PC-3 (cell line): ENCODE measurements at regions not wholly inside any gene's neighbourhood (a gene's known extent, or its start where the extent isn't known, plus 50 kb on each side); places are given as distances from the start of the nearest gene placed in this dataset.

ENCODE experiments used
- ATAC-seq: fragments of 200-7000 bp; cut with Tn5 transposase; 2 replicates; pipeline ENCODE4 v1.9.1; 2020; ENCODE audit warnings: mild to moderate bottlenecking, moderate library complexity
- BruUV-seq: library from RNA; stranded (reverse); fragments of 400-500 nt; replicated peaks from 2 replicates; lab custom pipeline; 2021; lab: Mats Ljungman, UMichigan
- CTCF ChIA-PET: fragments of 300-600 bp; sonication (Branson Sonifier 250); formaldehyde crosslinking; loops from one replicate; lab custom pipeline; 2022; ENCODE audit warnings: antibody characterized with exemption; lab: Charles Lee
- POLR2A ChIA-PET: fragments of 300-600 bp; sonication (Branson Sonifier 250); formaldehyde crosslinking; loops from one replicate; lab custom pipeline; 2022; ENCODE audit warnings: antibody characterized with exemption; ENCODE audit not compliant: unreplicated experiment; lab: Charles Lee
- DNase-seq: peaks from one replicate; pipeline ENCODE4 v3.0.0-alpha.2; 2015
- H2AFZ ChIP-seq: fragments of 300-600 bp; sonication (generic); 2 replicates; pipeline ENCODE4 v1.6.0; 2016; ENCODE audit warnings: antibody characterized with exemption, low read length
- H3F3A ChIP-seq: fragments of 300-600 bp; sonication (generic); one replicate; pipeline ENCODE4 v1.6.0; 2017; ENCODE audit warnings: antibody characterized with exemption, low read length, control low read depth, mild to moderate bottlenecking; ENCODE audit not compliant: unreplicated experiment
- H3K27ac ChIP-seq: fragments of 300-600 bp; sonication (generic); 2 replicates; pipeline ENCODE4 v1.5.1; 2016; ENCODE audit warnings: mild to moderate bottlenecking, low read length
- H3K27me3 ChIP-seq: fragments of 300-600 bp; sonication (generic); 2 replicates; pipeline ENCODE4 v1.6.1; 2016; ENCODE audit warnings: low read length, mixed read lengths
- H3K36me3 ChIP-seq: fragments of 300-600 bp; sonication (generic); 2 replicates; pipeline ENCODE4 v1.6.1; 2016; ENCODE audit warnings: low read depth, mixed run types, low read length, mixed read lengths
- H3K4me1 ChIP-seq: fragments of 300-600 bp; sonication (generic); 2 replicates; pipeline ENCODE4 v1.5.1; 2016; ENCODE audit warnings: low read length; ENCODE audit not compliant: insufficient read depth
- H3K4me2 ChIP-seq: fragments of 300-600 bp; sonication (generic); 2 replicates; pipeline ENCODE4 v1.6.0; 2016; ENCODE audit warnings: low read length
- H3K4me3 ChIP-seq: fragments of 300-600 bp; sonication (generic); 2 replicates; pipeline ENCODE4 v1.5.1; 2016; ENCODE audit warnings: mild to moderate bottlenecking, low read length, mixed read lengths
- H3K79me2 ChIP-seq: fragments of 300-600 bp; sonication (generic); 2 replicates; pipeline ENCODE4 v1.6.1; 2017; ENCODE audit warnings: low read length, mixed read lengths
- H3K9ac ChIP-seq: fragments of 300-600 bp; sonication (generic); 2 replicates; pipeline ENCODE4 v1.6.0; 2016; ENCODE audit warnings: mild to moderate bottlenecking, low read length
- H3K9me2 ChIP-seq: fragments of 300-600 bp; sonication (generic); replicated peaks from 2 replicates; pipeline ENCODE4 v1.6.1; 2016; ENCODE audit warnings: mixed run types, low read length, mixed read lengths
- H3K9me3 ChIP-seq: fragments of 300-600 bp; sonication (generic); 2 replicates; pipeline ENCODE4 v1.6.1; 2016; ENCODE audit warnings: low read length, mixed read lengths
- H4K20me1 ChIP-seq: fragments of 300-600 bp; sonication (generic); 2 replicates; pipeline ENCODE4 v1.6.1; 2016; ENCODE audit warnings: low read length, mixed read lengths
- EZH2 ChIP-seq: fragments of 300-600 bp; sonication (generic); IDR thresholded peaks from one replicate; pipeline ENCODE4 v1.6.1; 2017; ENCODE audit warnings: antibody characterized with exemption, mild to moderate bottlenecking, low read length; ENCODE audit not compliant: unreplicated experiment
- EZH2phosphoT487 ChIP-seq: fragments of 300-600 bp; sonication (generic); IDR thresholded peaks from 2 replicates; pipeline ENCODE4 v1.6.1; 2018; ENCODE audit warnings: mild to moderate bottlenecking, antibody characterized with exemption, low read length, borderline replicate concordance
- intact Hi-C: fragments of 100-400 bp; cut with micrococcal nuclease; formaldehyde crosslinking; loops from 2 replicates; pipeline ENCODE4 v1.9.0; 2023
- TF ChIP-seq, protein P1 (sequence below): fragments of 300-600 bp; sonication (generic); conservative IDR thresholded peaks from 2 replicates; pipeline ENCODE4 v1.5.1; 2017; ENCODE audit warnings: antibody characterized with exemption, low read depth, mild to moderate bottlenecking, low read length

DNA sequence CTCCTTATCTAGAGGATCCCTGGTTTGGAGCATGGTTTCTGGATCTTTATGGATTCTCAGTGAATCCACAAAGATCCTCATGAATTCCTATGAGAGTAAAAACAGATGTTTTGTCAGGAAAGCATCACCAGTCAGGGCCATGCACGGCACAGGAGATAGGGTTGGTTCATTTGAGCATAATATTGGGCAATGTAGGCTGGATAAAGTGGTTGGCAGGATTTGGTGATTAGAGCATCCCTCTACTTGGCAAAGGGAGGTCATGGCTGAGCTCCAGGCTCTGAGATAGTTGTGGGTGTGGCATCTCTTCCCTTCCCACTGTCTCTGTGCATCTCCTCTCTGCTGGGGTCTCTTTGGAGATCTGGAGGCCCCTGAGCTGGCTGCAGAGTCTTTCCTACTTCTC, 149.8 kb downstream of the DACT1 start:
- ATAC-seq = no peak
- Histone ChIP-seq H3K4me2 (no peak overlapping the region), H3K4me1 (no peaks in the 10 kb centered on the region), H2AFZ (no peak overlapping the region), H3K27ac (no peak overlapping the region), H3K9me3 (no peaks in the 10 kb centered on the region), H3K27me3 (peaks cover 95% of the 10 kb centered on the region), H3K4me3 (no peak overlapping the region), H3K36me3 (no peaks in the 10 kb centered on the region), H3K9ac (no peak overlapping the region), H3F3A (no peaks in the 10 kb centered on the region), H3K79me2 (no peaks in the 10 kb centered on the region), H4K20me1 (no peaks in the 10 kb centered on the region), H3K9me2 (no peaks in the 10 kb centered on the region)
- ChIA-PET POLR2A (no interaction called here), CTCF (no interaction called here)
- intact Hi-C loops = no loop called here
- TF ChIP-seq, protein P1, sequence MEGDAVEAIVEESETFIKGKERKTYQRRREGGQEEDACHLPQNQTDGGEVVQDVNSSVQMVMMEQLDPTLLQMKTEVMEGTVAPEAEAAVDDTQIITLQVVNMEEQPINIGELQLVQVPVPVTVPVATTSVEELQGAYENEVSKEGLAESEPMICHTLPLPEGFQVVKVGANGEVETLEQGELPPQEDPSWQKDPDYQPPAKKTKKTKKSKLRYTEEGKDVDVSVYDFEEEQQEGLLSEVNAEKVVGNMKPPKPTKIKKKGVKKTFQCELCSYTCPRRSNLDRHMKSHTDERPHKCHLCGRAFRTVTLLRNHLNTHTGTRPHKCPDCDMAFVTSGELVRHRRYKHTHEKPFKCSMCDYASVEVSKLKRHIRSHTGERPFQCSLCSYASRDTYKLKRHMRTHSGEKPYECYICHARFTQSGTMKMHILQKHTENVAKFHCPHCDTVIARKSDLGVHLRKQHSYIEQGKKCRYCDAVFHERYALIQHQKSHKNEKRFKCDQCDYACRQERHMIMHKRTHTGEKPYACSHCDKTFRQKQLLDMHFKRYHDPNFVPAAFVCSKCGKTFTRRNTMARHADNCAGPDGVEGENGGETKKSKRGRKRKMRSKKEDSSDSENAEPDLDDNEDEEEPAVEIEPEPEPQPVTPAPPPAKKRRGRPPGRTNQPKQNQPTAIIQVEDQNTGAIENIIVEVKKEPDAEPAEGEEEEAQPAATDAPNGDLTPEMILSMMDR = no peak
- TF ChIP-seq EZH2 = no peak
- no peak for TF ChIP-seq EZH2phosphoT487
- no TSS peak for BruUV-seq
- DNase-seq = no peak

DNA sequence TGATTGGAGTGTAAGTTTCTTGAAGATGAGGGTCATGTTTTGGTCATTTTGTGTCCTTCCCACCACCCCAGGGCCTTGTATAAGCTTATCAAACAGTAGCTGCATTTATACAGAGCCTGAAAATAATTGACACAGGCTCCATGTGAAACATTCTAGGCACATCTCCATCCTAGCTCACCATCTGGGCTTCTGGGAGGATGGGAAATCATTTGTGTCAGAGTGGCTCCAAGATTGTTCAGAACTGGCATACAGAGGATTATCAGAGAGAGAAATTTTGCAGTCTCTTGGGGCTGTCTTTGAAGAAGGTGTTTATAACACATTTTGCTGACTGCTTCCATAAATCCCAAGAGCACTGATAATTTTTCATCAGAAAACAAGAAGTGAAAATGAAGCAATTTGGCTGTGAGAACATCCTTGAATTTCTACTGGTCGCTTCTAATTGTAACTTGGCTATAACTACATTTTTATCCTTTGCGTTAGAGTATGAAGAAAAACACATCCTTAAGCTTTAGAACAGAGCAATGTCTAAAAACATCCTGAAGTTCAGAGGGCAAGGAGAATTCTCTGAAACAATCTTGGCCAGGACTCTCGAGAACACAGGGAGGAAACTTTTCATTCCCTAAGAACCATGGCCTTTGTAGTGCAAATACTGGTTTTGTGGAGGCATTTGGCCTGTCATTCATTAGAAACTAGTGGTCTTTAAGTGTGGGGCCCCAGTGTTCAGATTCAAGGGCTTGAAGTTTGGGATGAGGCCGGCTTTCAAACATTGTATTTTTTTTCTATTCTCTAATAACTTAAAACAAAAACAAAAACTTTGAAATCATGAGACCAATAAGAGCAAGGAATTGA, 151.1 kb downstream of the DACT1 start:
- CTCF ChIA-PET = interaction anchor here (0.7 kb wide), 1 partner anchor 865 kb away, joined by 3 read pairs; no protein-coding TSS in a partner anchor
- no peaks in the 10 kb centered on the region for H3K79me2 ChIP-seq
- no peak for ATAC-seq

More for the DNA sequence above, 151.1 kb downstream of the DACT1 start:
- no TSS peak for BruUV-seq
- Histone ChIP-seq H3K9me3 (no peaks in the 10 kb centered on the region), H4K20me1 (no peaks in the 10 kb centered on the region), H3K27ac (no peak overlapping the region), H3K4me3 (no peak overlapping the region), H3K4me2 (no peak overlapping the region), H3K27me3 (peaks cover 95% of the 10 kb centered on the region), H3K4me1 (no peaks in the 10 kb centered on the region), H3K36me3 (no peaks in the 10 kb centered on the region), H3K9ac (no peak overlapping the region), H3K9me2 (no peaks in the 10 kb centered on the region), H2AFZ (no peak overlapping the region), H3F3A (no peaks in the 10 kb centered on the region)
- POLR2A ChIA-PET = no interaction called here
- no peak for DNase-seq
- TF ChIP-seq EZH2 (no peak), EZH2phosphoT487 (no peak; the same call in 1 of the 2 replicates)
- TF ChIP-seq, protein P1 = no peak
- intact Hi-C loops = no loop called here
